ENCODE measurements at regions not wholly inside any gene's neighbourhood (a gene's known extent, or its start where the extent isn't known, plus 50 kb on each side); places are given as distances from the start of the nearest gene placed in this dataset.

DNA sequence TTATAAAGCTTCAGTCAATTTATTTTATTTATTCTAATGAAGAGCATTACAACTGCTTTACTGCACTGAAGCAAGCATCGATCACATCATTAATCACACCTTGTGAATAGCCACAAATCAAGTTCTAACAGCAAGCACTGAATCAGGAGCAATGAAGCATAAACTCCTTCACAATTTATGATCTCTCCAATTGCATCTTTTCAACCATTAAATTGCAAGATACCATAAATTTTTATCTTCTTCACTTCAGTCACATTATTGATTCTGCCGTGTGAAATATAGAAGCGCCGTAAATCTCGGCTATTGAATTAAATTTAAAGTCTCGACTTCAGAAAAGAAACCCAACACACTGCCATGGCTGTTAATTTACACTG, 298.7 kb downstream of the CDCA7 start:
- no peak for TF ChIP-seq ZNF713 (CRISPR knock-in tag; IDR thresholded peaks at IDR 0.05)
- no peak for ATAC-seq
- Histone ChIP-seq H3K79me2 (ENCODE audit: insufficient read depth, low read length) (no peaks in the 10 kb centered on the region), H4K20me1 (ENCODE audit: insufficient read depth, low read length) (no peaks in the 10 kb centered on the region), H3K4me1 (ENCODE audit: insufficient read depth, low read length) (no peaks in the 10 kb centered on the region), H3K27me3 (ENCODE audit: control insufficient read depth in 1 of 2, insufficient read depth in 2 of 2, low read length in 2 of 2) (peaks cover 3 to 9% of the 10 kb centered on the region in 2 experiments; a peak in 2 of 5 replicates), H3K36me3 (replicated peaks in 1 of 2; ENCODE audit: control insufficient read depth in 1 of 2, insufficient read depth in 2 of 2, low read length in 2 of 2) (no peaks in the 10 kb centered on the region), H3K9ac (ENCODE audit: insufficient read depth, low read depth, low read length) (no peak overlapping the region), H3K9me3 (ENCODE audit: low read length) (no peaks in the 10 kb centered on the region), H3K27ac (ENCODE audit: extremely low read length, insufficient read depth, low read length) (no peak overlapping the region), H3K4me3 (replicated peaks in 1 of 3; ENCODE audit: insufficient read depth in 1 of 3, low read depth in 2 of 3, low read length in 3 of 3) (no peak overlapping the region), H2AFZ (ENCODE audit: low read length) (no peak overlapping the region), H3K4me2 (ENCODE audit: low read depth, low read length) (no peak overlapping the region)
- no peak for FAIRE-seq
- ChIA-PET POLR2A (no interaction called here), CTCF (ENCODE audit: low intra/inter-chr PET ratio, low total read pairs) (no interaction called here)
- intact Hi-C loops (cut with micrococcal nuclease; ENCODE audit: unreplicated experiment), result no loop called here
- DNase-seq (ENCODE audit: low spot score), result no peak
- no TSS peak for BruUV-seq (replicated peaks)
- WGBS (ENCODE audit: low lambda C conversion rate), result 48% methylated on average over 6 of the region's 6 CpGs
- in situ Hi-C loops (cut with HindIII; ENCODE audit: extremely low pct_ligation_motif_present, low pct_unique_long_range_greater_than_20kb), result no loop called here

DNA sequence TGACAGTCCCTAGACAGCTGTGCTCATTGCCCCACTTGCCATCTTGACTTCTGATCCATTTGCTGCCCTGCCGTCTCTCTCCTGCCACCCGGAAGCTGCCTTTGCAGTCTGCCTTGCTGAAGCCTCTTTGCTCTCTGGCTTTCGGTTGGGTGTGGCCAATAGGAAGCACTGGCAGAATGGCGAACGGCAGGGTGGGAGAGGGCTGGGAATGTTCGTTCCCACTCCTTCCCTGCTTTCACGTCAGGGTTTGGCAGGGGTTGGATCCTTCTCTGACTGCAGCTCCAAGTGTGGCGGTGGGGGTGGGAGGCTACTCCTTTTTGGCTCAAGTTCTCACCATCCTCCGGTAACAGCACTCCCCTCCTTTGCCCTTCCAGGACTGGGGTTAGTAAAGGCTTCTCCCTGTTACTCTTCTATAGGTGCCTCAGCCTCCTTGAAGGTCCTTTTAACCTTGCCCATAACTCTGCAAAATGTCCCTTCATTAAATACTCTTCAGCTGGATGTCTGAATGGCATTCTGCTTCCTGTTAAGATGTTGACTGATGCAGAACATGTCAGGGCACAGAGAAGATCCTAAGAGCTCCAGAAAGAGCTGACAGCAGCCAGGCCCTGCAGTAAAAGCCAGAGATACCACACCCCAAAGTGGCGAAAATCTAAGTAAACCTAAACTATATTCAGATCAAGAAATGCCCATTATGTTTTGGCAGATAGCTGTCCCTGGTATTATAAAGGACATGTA, 299.7 kb downstream of the CDCA7 start:
- 37% methylated on average over 10 of the region's 10 CpGs for WGBS (ENCODE audit: low lambda C conversion rate)
- no peaks in the 10 kb centered on the region for H3K36me3 ChIP-seq (replicated peaks in 1 of 2; ENCODE audit: control insufficient read depth in 1 of 2, insufficient read depth in 2 of 2, low read length in 2 of 2)
- no peak overlapping the region for H2AFZ ChIP-seq (ENCODE audit: low read length)
- in situ Hi-C loops (cut with HindIII; ENCODE audit: extremely low pct_ligation_motif_present, low pct_unique_long_range_greater_than_20kb) (no loop called here), intact Hi-C loops (cut with micrococcal nuclease; ENCODE audit: unreplicated experiment) (no loop called here)
- no peaks in the 10 kb centered on the region for H4K20me1 ChIP-seq (ENCODE audit: insufficient read depth, low read length)
- ChIA-PET POLR2A (no interaction called here), CTCF (ENCODE audit: low intra/inter-chr PET ratio, low total read pairs) (no interaction called here)
- no peaks in the 10 kb centered on the region for H3K4me1 ChIP-seq (ENCODE audit: insufficient read depth, low read length)
- no TSS peak for BruUV-seq (replicated peaks)
- H3K27me3 ChIP-seq (ENCODE audit: control insufficient read depth in 1 of 2, insufficient read depth in 2 of 2, low read length in 2 of 2), result peaks cover 3 to 12% of the 10 kb centered on the region in 2 experiments; a peak in 2 of 5 replicates
- ATAC-seq (no peak), DNase-seq (ENCODE audit: low spot score) (no peak), FAIRE-seq (no peak)
- no peak overlapping the region for H3K27ac ChIP-seq (ENCODE audit: extremely low read length, insufficient read depth, low read length)
- no peaks in the 10 kb centered on the region for H3K9me3 ChIP-seq (ENCODE audit: low read length)
- H3K9ac ChIP-seq (ENCODE audit: insufficient read depth, low read depth, low read length), result no peak overlapping the region
- no peak overlapping the region for H3K4me3 ChIP-seq (replicated peaks in 1 of 3; ENCODE audit: insufficient read depth in 1 of 3, low read depth in 2 of 3, low read length in 3 of 3)
- H3K79me2 ChIP-seq (ENCODE audit: insufficient read depth, low read length), result no peaks in the 10 kb centered on the region
- no peak overlapping the region for H3K4me2 ChIP-seq (ENCODE audit: low read depth, low read length)
- no peak for TF ChIP-seq EED (CRISPR knock-in tag; IDR thresholded peaks at IDR 0.05)
- no peak for TF ChIP-seq ZMYM4 (CRISPR knock-in tag; IDR thresholded peaks at IDR 0.05)
- TF ChIP-seq, protein P1, sequence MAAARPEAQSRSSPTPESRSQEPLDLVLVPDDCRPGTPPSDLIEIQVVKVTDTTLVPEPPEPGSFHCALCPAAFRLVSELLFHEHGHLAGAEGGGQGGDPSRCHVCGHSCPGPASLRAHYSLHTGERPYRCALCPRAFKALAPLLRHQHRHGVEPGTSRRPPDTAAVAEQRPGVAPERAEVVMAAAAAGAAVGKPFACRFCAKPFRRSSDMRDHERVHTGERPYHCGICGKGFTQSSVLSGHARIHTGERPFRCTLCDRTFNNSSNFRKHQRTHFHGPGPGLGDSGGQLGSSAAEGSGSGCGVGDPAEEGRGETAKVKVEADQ (CRISPR knock-in tag; IDR thresholded peaks at IDR 0.05; ENCODE audit: borderline replicate concordance), result no peak
- no peak for TF ChIP-seq ZNF224 (CRISPR knock-in tag; IDR thresholded peaks at IDR 0.05)

All from HepG2 (cell line).